ENCODE measurements at regions not wholly inside any gene's neighbourhood (a gene's known extent, or its start where the extent isn't known, plus 50 kb on each side); places are given as distances from the start of the nearest gene placed in this dataset.

- Histone ChIP-seq H3K4me3 (no peak overlapping the region), H3K27ac (no peak overlapping the region)
- no peak for DNase-seq (ENCODE audit: low spot score)
- TF ChIP-seq, protein P1, sequence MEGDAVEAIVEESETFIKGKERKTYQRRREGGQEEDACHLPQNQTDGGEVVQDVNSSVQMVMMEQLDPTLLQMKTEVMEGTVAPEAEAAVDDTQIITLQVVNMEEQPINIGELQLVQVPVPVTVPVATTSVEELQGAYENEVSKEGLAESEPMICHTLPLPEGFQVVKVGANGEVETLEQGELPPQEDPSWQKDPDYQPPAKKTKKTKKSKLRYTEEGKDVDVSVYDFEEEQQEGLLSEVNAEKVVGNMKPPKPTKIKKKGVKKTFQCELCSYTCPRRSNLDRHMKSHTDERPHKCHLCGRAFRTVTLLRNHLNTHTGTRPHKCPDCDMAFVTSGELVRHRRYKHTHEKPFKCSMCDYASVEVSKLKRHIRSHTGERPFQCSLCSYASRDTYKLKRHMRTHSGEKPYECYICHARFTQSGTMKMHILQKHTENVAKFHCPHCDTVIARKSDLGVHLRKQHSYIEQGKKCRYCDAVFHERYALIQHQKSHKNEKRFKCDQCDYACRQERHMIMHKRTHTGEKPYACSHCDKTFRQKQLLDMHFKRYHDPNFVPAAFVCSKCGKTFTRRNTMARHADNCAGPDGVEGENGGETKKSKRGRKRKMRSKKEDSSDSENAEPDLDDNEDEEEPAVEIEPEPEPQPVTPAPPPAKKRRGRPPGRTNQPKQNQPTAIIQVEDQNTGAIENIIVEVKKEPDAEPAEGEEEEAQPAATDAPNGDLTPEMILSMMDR (IDR thresholded peaks at IDR 0.05): no peak
These were observed 67.2 kb upstream of the FNDC3A start for GRCh38 chr13:48908381-48909055.

- TF ChIP-seq, protein P1 (IDR thresholded peaks at IDR 0.05): no peak
- Histone ChIP-seq H3K4me3 (no peak overlapping the region), H3K27ac (no peak overlapping the region)
- DNase-seq (ENCODE audit: low spot score): no peak
These were observed 66.7 kb upstream of the FNDC3A start for GRCh38 chr13:48909056-48909389.

DNA sequence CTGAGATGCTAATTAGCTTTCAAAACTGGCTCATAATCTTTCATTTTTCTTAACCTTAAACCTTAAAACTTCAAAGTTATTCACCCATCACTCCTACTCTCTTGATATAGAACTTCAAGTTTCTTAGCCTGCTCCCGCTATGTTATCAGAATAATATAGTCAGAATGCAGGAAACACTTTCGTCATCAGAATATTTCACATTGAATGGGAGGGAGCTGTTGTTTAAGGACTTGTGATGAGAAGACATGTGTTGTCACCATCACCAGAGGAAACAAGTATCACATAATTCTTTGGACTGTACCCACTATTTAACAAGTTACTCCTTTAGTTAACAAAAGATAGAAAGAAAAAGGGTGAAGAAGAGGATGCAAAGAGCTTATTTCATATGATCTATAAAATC is 65.0 kb upstream of the FNDC3A start:
- no peak overlapping the region for H3K4me3 ChIP-seq
- TF ChIP-seq, protein P1 (IDR thresholded peaks at IDR 0.05): no peak
- DNase-seq (ENCODE audit: low spot score): no peak
- H3K27ac ChIP-seq: no peak overlapping the region

DNA sequence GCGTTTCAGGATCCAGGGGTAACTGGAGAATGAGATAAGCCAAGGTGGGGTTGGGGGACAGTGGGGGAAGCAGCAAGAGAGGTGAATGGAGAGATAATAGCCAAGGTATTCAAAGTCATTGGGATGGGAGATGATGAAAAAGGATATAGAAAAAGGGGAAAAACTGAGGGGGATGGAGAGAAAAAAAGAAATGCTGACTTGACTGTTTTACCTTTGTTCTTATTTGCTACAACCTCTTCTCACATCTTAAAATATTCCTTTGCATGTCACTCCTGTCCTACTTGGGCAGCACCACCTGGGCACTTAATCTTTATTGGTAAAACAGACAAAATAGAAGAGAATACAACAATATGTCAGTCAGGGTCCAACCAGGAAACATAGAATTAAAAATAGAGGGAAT is 56.0 kb upstream of the FNDC3A start:
- TF ChIP-seq, protein P1 (IDR thresholded peaks at IDR 0.05): no peak
- DNase-seq (ENCODE audit: low spot score): no peak
- H3K4me3 ChIP-seq: no peak overlapping the region
- no peak overlapping the region for H3K27ac ChIP-seq

- Histone ChIP-seq H3K4me3 (no peak overlapping the region), H3K27ac (no peak overlapping the region)
- no peak for DNase-seq (ENCODE audit: low spot score)
- TF ChIP-seq, protein P1 (IDR thresholded peaks at IDR 0.05): no peak
These were observed 55.0 kb upstream of the FNDC3A start for GRCh38 chr13:48920730-48921129.

DNA sequence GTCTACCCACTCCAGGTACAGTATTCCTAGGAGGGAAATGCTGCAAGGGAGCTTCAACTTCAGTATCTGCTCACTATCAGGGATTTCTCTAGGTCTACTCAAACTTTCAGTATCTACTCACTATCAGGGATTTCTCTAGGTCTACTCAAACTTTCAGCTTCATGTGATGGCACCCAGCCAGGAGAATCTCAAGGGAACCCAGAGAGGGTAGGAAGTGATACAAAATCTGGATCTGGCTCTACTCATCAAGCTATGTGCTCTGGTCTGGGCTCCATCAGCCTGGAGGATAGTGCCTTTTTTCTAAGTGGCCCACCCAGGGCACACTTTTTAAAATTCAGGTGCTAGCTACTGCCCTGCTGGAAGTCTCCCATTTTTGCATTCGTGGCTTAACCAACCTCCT is 52.3 kb upstream of the FNDC3A start:
- Histone ChIP-seq H3K4me3 (no peak overlapping the region), H3K27ac (no peak overlapping the region)
- TF ChIP-seq, protein P1 (IDR thresholded peaks at IDR 0.05): no peak
- no peak for DNase-seq (ENCODE audit: low spot score)

DNA sequence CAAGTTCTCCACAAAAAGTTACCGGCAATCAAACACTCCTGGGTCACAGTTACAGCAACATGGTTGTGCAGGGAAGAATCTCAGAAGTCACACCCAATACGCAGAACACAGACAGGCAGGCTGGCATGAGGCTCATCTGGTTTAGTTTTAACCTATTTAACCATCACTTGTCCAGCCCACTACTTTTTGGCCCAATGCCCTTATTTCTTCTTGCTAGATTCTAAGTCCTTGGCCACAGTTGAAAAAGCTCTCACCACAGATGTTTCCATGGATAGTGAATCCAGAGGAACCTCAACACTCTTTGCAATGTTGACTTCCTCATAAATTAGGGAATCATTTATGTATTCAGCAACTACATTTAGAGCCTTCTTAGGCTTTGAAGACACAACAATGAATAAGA is 50.7 kb upstream of the FNDC3A start:
- DNase-seq (ENCODE audit: low spot score): no peak
- Histone ChIP-seq H3K27ac (no peak overlapping the region), H3K4me3 (no peak overlapping the region)
- TF ChIP-seq, protein P1 (IDR thresholded peaks at IDR 0.05): no peak
